Esophagus squamous epithelium (tissue), 4 donors: ENCODE measurements at regions not wholly inside any gene's neighbourhood (a gene's known extent, or its start where the extent isn't known, plus 50 kb on each side); places are given as distances from the start of the nearest gene placed in this dataset.

Experiments
- CTCF ChIP-seq, 6 experiments: fragments of 450-650 bp in 4 of 6; fragments of 200-600 bp in 2 of 6; sonication (generic) in 2 of 6; IDR thresholded peaks; one replicate each; pipeline ENCODE4 v1.5.1; 2016 to 2019; ENCODE audit warnings: antibody characterized with exemption in 6 of 6, mild to moderate bottlenecking in 4 of 6, moderate library complexity in 4 of 6
- POLR2A ChIP-seq, 4 donors: fragments of 450-650 bp; IDR thresholded peaks; one replicate each; pipeline ENCODE4 v1.6.1; 2017; ENCODE audit warnings: antibody characterized with exemption in 4 of 4, mild to moderate bottlenecking in 4 of 4, moderate library complexity in 3 of 4

GRCh38 chr14:98916036-98916435 is 356.0 kb downstream of the BCL11B start:
- TF ChIP-seq CTCF (IDR thresholded peaks at IDR 0.05), result no peak
- TF ChIP-seq POLR2A (IDR thresholded peaks at IDR 0.05), result no peak
